ENCODE measurements at regions not wholly inside any gene's neighbourhood (a gene's known extent, or its start where the extent isn't known, plus 50 kb on each side); places are given as distances from the start of the nearest gene placed in this dataset.

DNA sequence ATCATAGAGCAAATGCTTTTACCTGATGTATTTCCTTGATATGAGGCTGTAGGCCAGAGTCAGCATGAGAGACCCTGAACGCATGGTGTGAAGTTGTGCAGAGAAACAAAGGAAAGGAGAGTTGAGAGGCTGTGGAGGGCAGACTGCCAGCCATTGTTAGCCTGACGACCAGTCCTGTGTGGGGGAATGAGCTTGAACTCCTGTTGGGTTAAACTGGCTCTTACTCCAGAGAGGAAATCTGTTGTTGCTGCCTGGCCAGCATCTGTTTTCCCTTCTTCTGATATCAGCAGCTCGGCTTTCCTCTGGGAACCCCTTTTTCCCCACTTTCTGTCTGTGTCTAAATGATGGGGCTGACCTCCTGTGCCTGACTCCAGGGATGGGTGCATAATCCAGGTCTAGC, 158.2 kb upstream of the ZFP64 start:
- H2AFZ ChIP-seq (replicated peaks; ENCODE audit: low read length, poor library complexity), result no peak overlapping the region
- no peak overlapping the region for H2BK5ac ChIP-seq (ENCODE audit: low read depth, low read length, poor library complexity, severe bottlenecking)
- H4K5ac ChIP-seq (ENCODE audit: low read depth, low read length), result no peak overlapping the region
- H2BK120ac ChIP-seq (ENCODE audit: low read depth, low read length), result no peak overlapping the region
- H3K4me2 ChIP-seq (ENCODE audit: low read depth, low read length), result no peak overlapping the region
- no peak overlapping the region for H3K23ac ChIP-seq (ENCODE audit: low read depth, low read length)
- H3K14ac ChIP-seq (replicated peaks; ENCODE audit: low read depth, low read length), result no peak overlapping the region
- POLR2A ChIA-PET (ENCODE audit: unreplicated experiment), result interaction anchor here (0.6 kb wide), 1 partner anchor 1529 kb away, joined by 4 read pairs; no protein-coding TSS in a partner anchor
- BruUV-seq (replicated peaks), result no TSS peak
- no peak overlapping the region for H4K91ac ChIP-seq (ENCODE audit: insufficient read depth, low read depth, low read length)
- no peak overlapping the region for H3K56ac ChIP-seq (ENCODE audit: extremely low read depth, insufficient read depth, low read length)
- no peaks in the 10 kb centered on the region for H3K36me3 ChIP-seq (ENCODE audit: control insufficient read depth, insufficient read depth, low read length)
- ATAC-seq (ENCODE audit: low read depth) (no peak), DNase-seq (no peak)
- H3K79me1 ChIP-seq (ENCODE audit: low read depth in 1 of 2, low read length in 2 of 2), result no peaks in the 10 kb centered on the region
- TF ChIP-seq MXI1 (IDR thresholded peaks at IDR 0.05; ENCODE audit: borderline replicate concordance, low read depth, low read length) (no peak), BHLHE40 (IDR thresholded peaks at IDR 0.05; ENCODE audit: low read depth, low read length) (no peak), CEBPB (IDR thresholded peaks at IDR 0.05; ENCODE audit: low read depth, low read length) (no peak), FOS (IDR thresholded peaks at IDR 0.05; ENCODE audit: low read depth, low read length) (no peak), NFE2L2 (IDR thresholded peaks at IDR 0.05; ENCODE audit: low read depth, low read length) (no peak), MAFK (IDR thresholded peaks at IDR 0.05; ENCODE audit: low read depth, low read length) (no peak), RAD21 (IDR thresholded peaks at IDR 0.05; ENCODE audit: low read length) (no peak), SMC3 (IDR thresholded peaks at IDR 0.05; ENCODE audit: low read depth, low read length) (no peak), RFX5 (IDR thresholded peaks at IDR 0.05; ENCODE audit: low read depth, low read length) (no peak)
- TF ChIP-seq, protein P1, sequence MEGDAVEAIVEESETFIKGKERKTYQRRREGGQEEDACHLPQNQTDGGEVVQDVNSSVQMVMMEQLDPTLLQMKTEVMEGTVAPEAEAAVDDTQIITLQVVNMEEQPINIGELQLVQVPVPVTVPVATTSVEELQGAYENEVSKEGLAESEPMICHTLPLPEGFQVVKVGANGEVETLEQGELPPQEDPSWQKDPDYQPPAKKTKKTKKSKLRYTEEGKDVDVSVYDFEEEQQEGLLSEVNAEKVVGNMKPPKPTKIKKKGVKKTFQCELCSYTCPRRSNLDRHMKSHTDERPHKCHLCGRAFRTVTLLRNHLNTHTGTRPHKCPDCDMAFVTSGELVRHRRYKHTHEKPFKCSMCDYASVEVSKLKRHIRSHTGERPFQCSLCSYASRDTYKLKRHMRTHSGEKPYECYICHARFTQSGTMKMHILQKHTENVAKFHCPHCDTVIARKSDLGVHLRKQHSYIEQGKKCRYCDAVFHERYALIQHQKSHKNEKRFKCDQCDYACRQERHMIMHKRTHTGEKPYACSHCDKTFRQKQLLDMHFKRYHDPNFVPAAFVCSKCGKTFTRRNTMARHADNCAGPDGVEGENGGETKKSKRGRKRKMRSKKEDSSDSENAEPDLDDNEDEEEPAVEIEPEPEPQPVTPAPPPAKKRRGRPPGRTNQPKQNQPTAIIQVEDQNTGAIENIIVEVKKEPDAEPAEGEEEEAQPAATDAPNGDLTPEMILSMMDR (conservative IDR thresholded peaks at IDR 0.05; ENCODE audit: low read depth, low read length), result no peak
- TF ChIP-seq, protein P2, sequence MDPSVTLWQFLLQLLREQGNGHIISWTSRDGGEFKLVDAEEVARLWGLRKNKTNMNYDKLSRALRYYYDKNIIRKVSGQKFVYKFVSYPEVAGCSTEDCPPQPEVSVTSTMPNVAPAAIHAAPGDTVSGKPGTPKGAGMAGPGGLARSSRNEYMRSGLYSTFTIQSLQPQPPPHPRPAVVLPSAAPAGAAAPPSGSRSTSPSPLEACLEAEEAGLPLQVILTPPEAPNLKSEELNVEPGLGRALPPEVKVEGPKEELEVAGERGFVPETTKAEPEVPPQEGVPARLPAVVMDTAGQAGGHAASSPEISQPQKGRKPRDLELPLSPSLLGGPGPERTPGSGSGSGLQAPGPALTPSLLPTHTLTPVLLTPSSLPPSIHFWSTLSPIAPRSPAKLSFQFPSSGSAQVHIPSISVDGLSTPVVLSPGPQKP (IDR thresholded peaks at IDR 0.05; ENCODE audit: borderline replicate concordance, low read depth, low read length), result no peak
- dilution Hi-C loops (cut with HindIII; ENCODE audit: low sequenced_read_pairs, unreplicated experiment) (no loop called here), in situ Hi-C loops (cut with MboI; ENCODE audit: low sequenced_read_pairs) (no loop called here), intact Hi-C loops (cut with micrococcal nuclease) (no loop called here)
- H2AK5ac ChIP-seq (ENCODE audit: low read depth, low read length), result no peak overlapping the region
- H3K18ac ChIP-seq (ENCODE audit: low read depth, low read length), result no peak overlapping the region
- no peak overlapping the region for H3K4me3 ChIP-seq (ENCODE audit: insufficient read depth, low read depth, low read length)
- no peak overlapping the region for H2AK9ac ChIP-seq (replicated peaks; ENCODE audit: low read depth, low read length, poor library complexity)
- no peak overlapping the region for H2BK15ac ChIP-seq (ENCODE audit: low read depth, low read length)
- H3K4me1 ChIP-seq (ENCODE audit: control insufficient read depth, insufficient read depth, low read length), result no peaks in the 10 kb centered on the region
- H3K27me3 ChIP-seq (ENCODE audit: control insufficient read depth, insufficient read depth, low read length), result no peaks in the 10 kb centered on the region
- no peak overlapping the region for H4K8ac ChIP-seq (ENCODE audit: low read depth in 2 of 2, low read length in 2 of 2)
- H3K9me3 ChIP-seq (ENCODE audit: control insufficient read depth, insufficient read depth, low read length), result no peaks in the 10 kb centered on the region
- H3K4ac ChIP-seq (ENCODE audit: low read depth, low read length), result no peak overlapping the region
- no peak overlapping the region for H3K9ac ChIP-seq (ENCODE audit: low read depth, low read length)
- no peaks in the 10 kb centered on the region for H4K20me1 ChIP-seq (ENCODE audit: insufficient read depth, low read length)
- no peaks in the 10 kb centered on the region for H3K9me1 ChIP-seq (ENCODE audit: insufficient read depth, low read length)
- 33% methylated on average over 2 of the region's 3 CpGs; no CpG with 5 or more reads in 1 of the 2 experiments for WGBS, 2 experiments (ENCODE audit: extremely low coverage in 2 of 2, insufficient read length in 1 of 2)
- CTCF ChIA-PET, result no interaction called here
- H2BK20ac ChIP-seq (ENCODE audit: low read depth, low read length), result no peak overlapping the region
- no peak overlapping the region for H3K27ac ChIP-seq (ENCODE audit: insufficient read depth, low read length)

Data from IMR-90 (cell line).